ENCODE measurements at regions not wholly inside any gene's neighbourhood (a gene's known extent, or its start where the extent isn't known, plus 50 kb on each side); places are given as distances from the start of the nearest gene placed in this dataset.

DNA sequence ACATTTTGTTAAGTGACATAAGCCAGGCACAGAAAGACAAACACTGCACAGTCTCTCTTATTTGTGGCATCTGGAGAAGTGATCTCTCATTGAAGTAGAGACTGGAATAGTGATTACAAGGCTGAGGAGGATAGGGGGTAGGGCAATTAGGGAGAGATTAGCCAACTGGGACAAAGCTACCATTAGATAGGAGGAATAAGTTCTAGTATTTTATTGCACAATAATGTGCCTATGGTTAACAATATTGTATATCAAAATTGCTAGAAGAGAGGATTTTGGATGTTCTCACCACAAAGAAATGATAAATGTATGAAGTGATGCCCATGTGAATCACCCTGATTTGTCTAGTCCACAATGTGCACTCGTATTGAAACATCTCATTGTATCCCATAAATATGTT, 281.8 kb downstream of the MTRR start:
- DNase-seq = no peak

DNA sequence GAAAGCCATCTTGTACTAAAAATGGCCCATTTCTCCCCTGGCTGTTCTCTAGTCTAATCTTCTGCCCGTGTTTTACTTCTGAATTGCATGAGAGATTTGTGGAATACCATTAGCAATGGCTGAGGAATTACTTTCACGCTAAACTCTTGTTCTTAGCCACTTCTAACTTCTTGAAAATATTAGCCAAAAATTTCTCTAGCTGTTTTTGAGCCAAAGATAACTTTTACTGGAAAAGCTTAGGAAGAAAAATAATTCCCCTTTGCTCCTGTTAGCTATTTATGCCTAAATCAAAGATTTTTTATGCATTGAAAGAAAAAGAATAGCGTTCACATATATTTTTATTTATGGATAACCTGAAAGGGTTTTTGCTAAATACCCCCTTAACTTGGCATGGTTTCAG, 287.8 kb downstream of the MTRR start:
- no peak for DNase-seq

DNA sequence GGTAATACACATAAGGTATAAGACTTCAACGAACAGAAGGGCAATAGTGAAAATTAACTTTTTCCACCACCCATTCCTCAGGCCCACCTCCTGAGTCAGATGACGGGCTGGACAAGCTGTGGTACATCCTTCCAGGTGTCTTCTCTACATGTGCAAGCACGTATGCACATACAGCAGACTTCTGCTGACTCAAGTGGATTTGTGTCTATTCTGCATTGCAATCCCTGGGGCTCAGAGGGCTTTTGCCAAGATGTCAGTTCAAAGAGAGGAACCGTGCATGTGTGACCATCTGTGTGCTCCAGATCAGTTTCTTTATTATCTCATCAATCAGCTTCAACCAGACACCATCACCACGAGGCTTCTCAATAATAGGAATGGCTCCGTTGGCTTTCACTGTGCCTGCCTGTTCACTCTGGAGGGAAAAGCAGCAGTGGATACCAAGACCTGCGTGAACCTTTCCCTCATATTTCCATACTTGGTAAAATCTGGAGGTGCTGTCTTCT, 288.4 kb downstream of the MTRR start:
- no peak for DNase-seq

DNA sequence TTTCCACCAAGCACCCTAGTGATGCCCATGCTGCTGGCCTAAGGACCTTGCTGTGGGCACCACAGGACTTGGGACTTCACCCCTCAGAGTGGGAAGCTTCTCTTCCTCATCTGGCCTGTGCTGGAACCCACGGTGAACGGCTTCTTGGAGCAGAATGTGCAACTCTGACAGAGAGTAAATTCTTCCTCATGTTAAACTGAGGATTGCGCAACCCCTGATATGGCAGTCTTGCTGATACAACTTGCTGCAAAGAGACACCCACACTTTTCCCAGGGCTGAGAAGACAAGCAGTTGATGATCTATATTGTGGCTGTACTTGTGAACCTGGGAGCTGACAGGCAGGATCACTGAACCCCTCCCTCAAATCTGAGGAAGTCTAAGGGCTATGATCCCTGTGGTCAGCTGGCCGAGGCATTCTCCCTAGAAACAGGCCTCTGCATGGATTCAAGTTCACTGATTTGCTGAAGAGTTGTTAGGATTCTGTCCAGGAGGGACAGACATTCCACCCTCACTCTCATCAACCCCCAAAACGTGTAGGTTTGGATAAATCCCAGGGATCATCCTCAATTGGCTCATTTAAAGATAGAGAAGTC, 307.2 kb downstream of the MTRR start:
- DNase-seq = no peak

DNA sequence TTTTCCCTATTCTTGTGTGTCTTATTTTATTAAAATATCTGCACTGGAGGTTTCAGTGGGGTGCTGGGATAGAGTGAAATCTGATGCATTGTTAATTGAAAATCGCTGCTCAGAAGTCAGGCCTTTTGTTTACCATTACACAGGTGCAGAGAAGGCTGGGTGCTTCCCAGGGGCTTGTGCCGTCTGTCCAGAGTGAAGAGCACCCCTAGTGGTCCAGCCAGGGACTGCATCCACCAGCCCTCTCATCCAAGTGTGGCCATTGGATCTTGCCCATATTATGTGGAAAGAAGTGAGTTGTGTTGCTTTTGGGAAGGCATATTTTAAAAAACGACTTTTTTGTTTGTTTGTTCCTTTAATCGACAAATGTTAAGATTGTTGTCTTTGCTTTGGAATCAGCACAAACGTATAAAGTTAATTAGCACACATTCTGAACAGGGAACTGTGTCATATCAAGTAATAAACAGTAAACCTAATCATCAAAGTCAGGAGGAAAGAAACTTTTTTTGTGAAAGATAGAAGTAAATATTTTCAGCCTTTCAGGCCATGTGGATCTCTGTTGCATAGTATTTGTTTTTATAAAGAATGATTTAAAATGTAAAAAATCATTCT, 315.6 kb downstream of the MTRR start:
- DNase-seq = peak; percentile 58

DNA sequence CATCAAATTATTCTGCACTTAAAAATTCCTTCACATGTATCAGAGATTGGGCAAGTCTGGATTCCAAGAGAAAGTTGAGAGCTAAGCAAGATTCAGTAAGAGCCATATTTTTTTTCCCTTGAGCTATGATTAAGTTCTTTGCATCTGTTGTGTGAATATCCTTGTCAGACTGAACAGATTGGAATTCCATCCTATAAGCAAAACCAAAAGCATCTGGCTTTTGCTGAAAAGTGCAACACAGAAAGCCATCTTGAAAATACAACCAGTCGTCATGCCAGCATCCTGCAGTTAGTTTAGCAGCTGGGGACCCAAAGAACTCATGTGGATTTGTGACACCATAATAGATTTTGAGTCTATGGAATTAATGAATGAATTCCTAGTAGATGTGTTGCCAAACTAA, 316.9 kb downstream of the MTRR start:
- no peak for DNase-seq

DNA sequence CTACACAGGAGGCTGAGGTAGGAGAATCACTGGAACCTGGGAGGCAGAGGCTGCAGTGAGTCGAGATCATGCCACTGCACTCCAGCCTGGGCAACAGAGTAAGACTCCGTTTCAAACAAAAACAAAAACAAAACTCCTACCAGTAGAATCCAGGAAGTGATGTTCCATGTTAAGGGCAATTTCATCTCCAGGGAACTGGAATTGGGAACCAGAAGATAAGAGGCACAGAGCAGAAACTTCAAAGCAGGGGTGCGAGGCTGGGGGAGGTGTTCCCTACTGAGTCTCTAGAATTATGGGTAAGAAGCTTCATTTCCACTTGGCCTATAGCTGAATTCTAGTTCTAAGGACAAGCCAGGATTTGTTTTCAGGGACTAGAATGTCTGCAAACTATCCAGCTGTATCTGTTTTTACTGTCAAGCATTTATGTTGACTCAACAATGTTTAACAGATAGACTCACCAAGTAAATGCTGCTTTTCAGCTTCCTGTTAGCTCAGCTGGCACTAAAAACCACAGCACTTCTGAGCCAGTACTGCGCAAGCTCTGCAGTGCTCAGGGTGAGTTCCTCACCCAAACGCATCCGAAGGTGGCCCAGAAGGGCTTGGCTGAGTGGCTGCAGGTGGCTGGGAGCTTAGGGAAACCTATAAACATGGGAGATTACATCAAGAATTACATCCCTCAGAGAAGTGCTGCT, 320.1 kb downstream of the MTRR start:
- DNase-seq = no peak

DNA sequence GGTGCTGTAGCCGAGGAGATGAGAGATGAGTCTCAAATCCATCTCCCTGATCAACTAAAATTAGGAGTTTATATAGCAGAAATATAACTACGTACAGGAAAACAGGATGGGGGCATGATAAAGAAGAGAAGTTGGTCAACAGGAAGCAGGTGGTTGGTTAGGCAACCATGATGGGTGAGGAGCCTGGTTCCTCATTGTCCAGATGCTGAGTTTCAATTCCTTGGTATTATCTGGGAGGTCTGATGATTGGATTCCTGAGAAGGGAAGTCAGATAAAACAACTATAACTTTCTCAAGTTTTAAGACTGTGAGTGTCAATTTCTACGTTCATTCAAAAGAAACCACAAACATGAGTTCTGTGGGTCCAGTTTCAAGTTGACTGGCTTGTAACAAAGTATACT, 323.9 kb downstream of the MTRR start:
- no peak for DNase-seq

DNA sequence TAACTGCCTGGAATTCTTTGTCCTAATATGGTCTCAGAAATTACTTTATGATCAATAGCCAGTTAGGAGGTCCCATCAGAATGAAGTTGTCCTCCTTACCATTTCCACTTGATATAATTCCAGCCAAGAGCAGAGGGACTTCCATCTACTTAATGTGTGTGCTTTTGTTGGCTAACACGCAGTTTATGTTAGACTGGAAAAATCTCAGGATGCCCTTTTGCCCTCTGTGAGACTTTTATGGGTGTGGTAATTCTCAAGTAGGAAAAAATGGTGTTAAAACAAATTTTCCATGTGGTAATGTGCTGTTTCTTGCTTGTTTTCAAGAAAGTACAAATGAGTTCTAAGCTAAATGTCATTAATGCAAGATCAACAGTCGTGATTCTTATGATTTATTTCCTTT, 327.1 kb downstream of the MTRR start:
- no peak for DNase-seq

DNA sequence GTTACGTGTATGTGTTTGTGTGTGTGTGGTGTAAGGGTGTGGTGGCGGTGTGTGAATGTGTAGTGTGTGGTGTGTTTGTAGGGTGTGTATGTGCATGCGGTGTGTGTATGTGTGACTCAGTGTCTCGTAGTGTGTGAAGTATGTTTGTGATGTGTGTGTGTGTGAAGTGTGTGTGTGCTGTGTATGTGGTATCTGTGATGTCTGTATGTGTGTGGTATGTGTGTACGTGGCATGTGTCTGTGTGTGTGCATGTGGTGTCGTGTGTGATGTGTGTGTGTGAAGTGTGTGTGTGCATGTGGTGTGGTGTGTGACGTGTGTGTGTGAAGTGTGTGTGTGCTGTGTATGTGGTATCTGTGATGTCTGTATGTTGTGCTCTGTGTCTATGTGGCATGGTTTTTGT, 339.4 kb downstream of the MTRR start:
- no peak for DNase-seq

DNA sequence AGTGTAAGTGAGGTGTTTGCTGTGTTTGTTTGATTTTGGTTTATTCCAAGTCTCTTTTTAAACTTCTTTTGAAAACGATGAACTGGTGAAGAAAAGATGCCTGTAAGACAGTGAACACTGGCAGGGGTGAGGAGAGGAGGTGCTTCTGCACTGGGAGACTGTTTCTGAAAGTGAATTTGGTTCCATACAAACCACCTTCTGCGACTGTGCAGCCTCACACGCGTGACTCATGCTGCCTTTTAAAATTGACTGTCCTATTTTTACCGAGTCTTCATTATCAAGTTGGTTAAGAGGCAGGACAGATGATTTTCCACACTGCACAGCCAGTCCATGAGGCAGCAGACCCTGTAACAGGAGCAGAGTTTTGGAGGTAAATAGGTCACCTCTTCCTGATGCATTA, 340.6 kb downstream of the MTRR start:
- DNase-seq = no peak

DNA sequence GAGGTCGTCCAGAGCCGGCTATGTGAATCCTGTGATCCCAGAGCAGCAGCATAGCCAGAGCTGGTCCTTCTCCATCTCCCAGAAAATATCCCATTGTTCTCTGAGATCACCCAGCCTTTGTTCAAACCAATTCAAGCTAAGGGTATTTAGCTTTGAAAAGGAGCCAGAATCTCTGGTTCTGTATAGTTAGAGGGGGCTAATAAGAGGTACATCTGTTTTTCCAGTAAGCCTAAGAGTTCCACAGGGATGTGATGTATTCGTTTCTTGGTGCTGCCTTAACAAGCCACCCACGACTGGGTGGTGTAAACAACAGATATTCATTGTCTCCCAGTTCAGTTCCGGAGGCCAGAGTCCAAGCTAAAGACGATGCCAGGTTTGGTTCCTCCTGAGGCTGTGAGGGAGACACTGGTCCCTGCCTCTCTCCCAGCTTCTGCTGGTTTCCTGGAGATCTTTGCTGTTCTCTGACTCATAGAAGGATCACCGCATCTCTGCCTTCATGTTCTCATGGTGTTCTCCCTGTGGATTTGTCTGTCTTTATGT, 344.8 kb downstream of the MTRR start:
- DNase-seq = no peak

DNA sequence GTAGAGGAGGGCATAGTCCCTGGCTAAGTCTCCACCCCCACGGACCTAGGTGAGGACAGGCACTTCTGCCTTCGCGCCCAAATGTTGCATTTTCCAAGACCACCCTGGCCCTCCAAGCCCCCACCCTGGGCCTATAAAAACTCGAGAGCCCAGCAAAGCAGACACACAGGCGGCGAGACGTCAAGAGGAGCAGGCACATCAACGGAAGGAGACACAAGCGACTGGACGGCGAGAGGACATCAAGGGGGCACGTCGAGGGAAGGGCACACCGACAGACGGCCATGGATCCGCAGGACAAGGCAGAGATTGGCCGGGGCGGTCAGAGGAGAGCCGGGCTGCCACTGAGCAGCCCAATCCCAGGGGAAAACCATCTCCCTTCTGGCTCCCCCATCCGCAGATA, 348.0 kb downstream of the MTRR start:
- no peak for DNase-seq

DNA sequence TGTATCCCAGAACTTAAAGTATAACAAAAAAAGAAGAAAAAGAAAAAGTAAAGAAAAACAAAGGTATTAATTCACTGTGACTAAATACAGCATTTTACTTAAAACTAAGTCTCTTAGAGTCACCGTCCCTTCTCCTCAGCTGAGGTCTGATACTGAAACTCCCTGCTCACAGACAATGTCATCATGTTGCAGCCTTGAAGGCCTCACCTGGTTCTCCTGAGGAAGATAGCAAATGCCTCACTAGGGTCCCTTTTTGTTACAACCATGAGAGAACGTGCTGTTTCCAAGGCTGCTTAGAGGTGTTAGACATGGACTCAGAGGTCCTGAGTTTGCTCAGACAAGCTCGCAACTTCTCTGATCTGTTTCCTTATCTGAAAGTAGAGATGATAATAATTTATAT, 357.2 kb downstream of the MTRR start:
- no peak for DNase-seq

DNA sequence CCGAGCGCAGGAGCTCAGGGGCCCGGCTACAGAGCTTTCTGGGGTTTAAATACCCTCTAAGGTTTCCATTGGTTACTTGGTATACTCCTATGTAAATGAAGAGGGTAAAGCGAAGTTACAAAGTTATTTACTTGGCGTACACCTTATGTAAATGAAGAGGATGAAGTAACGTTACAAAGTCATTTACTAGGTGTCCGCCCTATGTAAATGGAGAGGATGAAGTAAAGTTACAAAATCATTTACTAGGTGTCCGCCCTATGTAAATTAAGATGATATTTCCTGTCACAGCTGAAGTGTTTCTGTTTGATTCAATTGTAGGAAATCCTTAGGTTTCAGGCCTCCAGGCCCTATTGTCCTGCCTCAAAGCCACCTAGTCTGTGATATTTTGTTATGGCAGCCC, 358.2 kb downstream of the MTRR start:
- DNase-seq = no peak

DNA sequence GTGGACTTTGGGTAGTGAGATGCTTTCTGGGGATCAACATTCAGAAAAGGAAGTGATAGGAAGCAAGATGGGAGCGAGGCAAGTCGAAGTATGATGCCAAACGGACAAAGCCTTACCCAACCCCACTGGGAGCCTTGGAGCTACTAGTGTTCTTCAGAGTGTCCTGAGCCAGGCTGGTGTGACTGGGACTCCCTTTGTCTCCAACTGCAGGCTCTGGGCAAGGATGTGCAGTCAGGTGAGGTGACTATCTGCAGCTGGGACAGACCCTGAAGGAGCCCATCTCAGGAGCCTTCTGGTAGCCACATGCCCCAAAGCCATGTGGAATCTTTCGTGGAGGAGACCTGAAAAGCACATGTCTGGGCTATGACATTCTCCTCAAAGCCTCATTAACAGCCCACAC, 360.6 kb downstream of the MTRR start:
- DNase-seq = no peak

DNA sequence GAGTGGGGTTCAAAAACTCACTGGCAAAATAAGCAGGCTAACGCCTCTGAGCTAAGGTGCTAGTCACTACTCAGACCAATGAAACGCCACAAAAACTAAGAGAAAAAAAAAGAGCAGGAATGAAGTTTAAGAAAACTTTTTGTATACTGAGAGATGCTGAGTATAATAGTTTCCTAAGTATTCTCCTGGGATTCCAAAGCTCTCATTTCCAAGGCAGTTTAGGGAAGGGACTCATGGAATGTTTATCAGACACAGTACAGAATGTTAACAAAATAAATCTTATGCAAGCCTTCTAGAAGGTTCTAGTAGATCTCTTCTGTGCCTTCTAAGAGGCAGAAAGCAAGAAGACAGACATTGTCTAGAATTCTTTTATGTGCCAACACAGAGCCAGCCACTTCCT, 361.9 kb downstream of the MTRR start:
- DNase-seq = no peak

DNA sequence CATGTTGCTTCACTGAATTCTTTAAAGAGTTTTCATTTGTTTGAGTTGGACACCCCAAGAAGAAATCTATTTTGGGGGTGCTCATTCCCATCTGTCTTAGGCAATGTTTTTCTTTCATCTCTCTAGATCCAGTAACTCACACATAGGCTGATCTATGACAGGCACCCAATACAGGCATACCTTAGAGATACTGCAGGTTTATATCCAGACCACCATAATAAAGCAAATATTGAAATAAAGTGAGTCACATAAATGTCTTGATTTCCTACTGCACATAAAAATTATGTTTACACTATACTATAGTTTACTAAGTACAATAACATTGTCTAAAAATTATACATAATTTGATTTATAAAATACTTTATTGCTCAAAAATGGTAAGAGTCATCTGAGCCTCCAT, 364.5 kb downstream of the MTRR start:
- no peak for DNase-seq

DNA sequence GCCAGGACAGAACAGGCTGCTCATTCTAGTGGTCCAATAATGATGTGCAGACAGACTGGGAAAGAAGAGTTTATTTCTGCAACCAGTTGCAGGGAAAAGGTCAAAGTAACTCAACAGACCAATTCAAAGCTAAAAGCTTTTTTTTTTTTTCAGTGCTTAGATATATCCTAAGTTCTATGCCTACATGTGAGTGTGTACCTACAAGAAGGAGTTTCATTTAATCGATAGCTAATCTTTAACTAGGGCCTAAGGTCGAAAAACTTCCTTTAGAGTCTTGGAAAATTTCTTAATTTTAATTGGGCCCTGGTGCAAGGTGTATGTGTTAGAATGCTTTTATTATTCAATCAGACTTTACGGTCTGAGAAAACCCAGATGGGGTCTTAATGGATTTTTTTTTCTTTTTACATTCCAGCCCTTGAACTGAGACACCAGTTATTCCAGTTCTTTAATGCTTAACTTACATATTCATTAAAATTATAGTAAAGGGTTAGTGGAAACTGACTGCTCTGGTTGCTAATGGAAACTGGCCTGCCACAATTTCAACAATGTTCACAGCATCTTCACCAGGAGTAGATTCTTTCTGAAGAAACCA, 365.3 kb downstream of the MTRR start:
- DNase-seq = no peak

DNA sequence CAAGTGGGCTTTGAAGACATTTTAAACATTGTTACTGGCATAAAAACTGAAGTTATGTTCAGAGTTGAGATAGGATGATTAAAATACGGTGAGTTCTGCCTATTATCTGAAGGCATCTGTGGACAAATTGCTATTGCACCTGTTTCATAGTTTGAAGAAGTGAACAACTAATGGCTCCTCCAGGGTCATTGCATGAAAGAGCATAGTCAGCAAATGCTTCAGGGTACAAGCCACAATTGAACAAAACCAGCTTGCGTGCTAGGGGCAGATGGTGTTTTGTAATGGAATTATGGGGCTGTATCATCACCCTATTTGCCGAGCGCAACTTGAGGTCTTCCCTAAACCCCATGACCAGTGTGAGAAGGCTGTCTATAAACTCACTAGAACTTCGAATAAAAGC, 369.1 kb downstream of the MTRR start:
- no peak for DNase-seq

DNA sequence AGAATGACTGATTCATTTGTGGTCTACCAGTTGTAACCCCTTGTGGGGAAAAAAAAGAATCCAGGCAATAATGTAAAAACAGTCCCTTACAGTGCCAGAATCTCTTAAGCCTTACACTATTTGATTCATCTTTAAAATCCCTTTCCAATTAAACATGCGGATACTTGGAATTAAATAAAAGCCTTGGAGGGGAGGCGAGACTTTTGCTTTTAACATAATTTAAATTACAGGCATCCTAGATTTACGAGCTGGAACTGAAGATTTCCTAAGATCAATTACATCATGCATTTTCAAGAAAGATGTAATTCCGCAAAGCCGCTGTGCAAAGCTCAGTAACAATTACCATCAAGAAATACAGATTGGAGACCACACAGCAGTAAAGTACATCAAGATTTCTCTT, 370.2 kb downstream of the MTRR start:
- no peak for DNase-seq

DNA sequence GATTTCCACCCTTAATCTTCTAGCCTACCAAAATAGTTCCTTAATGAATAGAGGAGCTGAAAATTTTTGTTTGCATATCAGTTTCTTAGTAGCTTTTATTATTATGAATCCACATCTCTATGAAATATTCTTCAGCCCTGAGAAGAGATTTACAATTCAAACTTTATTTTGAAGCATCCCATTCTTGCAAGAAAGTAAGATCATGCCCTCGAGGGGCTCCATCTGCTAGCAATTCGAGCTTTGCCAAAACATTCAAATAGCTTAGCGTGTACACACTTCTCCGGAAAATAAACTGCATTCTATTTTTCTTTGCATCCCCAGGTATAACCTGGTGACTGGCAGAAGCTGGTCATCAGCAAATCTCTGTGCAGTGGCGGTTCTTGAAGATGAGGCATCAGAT, 370.7 kb downstream of the MTRR start:
- no peak for DNase-seq

DNA sequence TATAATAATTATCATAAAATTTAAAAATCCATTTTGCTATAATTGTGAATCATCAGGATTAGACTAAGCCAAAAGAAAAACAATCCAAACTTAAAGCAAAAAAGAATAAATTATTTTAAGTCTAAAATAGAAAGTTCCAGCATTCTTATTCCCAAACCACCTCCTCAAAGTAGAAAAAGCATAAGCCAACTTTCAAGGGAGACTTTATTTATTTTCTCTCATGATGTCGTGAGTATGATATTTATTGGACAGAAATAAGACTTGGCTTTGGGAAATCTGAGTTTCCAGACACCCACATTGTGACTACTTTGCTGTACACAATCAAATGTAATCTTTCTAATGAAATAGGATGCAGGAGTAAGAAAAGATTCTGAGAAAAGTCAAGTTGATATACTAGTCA, 372.1 kb downstream of the MTRR start:
- no peak for DNase-seq

DNA sequence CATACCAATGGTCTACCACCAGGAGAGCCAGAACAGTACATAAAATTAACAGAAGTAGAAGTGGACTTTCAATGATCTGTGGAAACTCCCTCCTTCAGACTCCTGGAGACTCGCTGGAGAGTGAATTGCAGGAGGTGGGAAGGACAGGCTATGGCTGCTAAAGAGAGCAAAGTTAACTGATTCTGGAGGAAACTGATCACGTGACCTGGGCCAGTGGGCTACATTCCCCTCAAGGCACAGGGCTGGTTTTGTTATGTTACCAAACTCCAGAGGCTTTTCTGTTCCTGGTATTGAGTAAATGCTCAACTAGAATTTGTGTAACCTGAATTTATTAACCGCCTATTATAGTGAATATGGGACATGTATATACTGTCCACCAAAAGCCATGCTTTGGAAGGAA, 372.6 kb downstream of the MTRR start:
- DNase-seq = no peak

Data from activated CD4-positive, alpha-beta T cell treated with anti-CD3 and anti-CD28 coated beads for 48 hours (primary cell).